Colon (tissue), 2 donors: ENCODE measurements at regions not wholly inside any gene's neighbourhood (a gene's known extent, or its start where the extent isn't known, plus 50 kb on each side); places are given as distances from the start of the nearest gene placed in this dataset.

Experiments used
- FAIRE-seq: peaks from 2 replicates; lab custom pipeline; 2012; peaks lifted over from hg19 to GRCh38; lab: Jason Lieb, UNC
- donor health status: control.
- donor health status: control.

DNA sequence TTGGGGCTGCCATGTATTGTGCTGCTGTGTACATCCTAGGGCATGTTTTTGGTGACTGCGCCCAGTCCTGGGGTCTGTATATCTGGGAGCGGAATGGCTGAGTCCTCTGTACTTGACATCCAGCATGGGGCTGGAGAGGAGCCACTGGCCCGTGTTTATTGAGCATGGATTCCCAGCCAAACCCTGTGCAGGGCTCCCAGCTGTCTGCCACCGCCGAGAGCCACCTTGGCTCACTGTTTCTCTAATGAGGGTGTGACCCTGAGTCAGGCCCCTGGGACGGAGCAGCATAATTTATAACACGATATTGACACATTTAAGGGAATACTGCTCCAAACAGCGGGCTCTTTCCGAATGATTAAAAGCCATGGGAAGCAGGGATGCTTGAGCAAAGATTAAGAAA is 211.5 kb upstream of the PWP1 start:
- no peak for FAIRE-seq

GRCh38 chr12:107474639-107475539 is 210.7 kb upstream of the PWP1 start:
- no peak for FAIRE-seq

DNA sequence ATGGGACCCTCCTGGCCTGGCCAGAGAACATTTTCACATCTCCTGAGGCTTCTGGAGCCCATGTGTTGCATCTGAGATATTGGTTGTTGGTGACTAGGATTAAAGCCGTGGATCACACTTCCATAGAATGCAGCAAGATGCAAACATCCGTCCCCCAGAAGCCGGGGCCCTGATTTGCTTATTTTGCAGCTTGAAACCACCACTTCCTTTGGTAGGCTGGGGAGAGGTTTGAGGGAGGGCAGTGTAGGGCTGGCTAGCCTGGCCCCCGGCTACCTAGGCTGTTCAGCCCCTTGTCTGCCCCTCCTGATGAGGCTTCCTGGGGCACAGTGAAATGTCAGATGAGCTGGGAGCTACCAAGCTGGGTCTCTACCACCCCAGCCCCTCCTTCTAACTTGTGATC is 209.7 kb upstream of the PWP1 start:
- FAIRE-seq = no peak

GRCh38 chr12:107477018-107477417 is 208.6 kb upstream of the PWP1 start:
- FAIRE-seq = no peak

- FAIRE-seq = no peak
Measured at GRCh38 chr12:107477947-107478610, 207.5 kb upstream of the PWP1 start.

DNA sequence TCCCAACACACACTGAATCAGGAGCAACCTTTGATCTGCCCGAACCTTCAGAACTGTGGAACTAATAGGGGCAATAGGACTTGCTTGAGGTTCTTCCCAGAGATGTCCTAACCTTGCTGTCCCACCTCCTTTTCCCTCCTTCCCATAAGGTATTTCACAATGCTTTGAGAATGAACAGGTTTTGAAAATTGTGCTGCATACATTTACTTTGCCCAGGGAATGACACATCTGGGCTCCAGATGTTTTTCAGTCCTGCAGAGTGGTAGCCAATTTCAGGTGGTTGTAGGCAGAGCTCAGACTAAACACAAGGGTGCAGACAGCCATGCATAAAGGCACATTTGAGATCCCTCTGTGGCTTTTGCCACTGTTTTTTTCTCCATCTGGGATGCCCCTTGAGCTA is 206.7 kb upstream of the PWP1 start:
- no peak for FAIRE-seq

DNA sequence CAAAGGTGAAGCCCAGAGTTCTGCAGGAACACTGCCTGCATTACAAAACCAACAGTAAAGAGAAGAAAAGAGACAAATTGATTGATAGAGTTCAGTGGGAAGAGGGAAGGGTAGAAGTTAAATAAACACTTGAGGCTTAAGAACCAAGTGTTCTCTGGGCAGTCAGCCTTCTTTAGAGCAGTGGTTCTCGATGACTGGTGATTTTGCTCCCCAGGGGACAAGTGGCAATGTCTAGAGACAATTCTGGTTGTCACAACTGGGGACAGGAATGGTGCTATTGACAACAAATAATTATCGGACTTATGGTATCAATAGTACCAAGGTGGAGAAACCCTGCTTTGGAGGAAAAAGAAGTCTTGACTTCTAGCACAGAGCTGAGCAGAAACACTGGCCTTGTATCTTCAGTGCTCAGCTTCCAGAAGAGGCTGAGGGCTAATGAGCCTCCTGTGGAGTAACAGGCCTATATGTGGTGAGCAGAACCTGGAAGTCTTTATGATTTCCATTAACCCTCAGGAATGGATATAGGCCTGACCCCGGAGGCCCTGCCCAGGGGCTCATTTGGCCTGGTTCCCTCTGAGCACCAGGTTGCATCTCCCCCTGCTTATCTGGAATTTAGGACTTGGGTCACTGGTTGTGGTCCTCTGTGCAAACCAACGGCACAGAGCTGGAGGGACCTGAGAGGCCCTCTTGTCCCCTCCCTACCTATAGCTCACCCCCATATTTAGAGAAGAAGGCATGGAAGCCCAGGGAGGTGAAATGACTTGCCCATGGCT is 204.6 kb upstream of the PWP1 start:
- FAIRE-seq = no peak

DNA sequence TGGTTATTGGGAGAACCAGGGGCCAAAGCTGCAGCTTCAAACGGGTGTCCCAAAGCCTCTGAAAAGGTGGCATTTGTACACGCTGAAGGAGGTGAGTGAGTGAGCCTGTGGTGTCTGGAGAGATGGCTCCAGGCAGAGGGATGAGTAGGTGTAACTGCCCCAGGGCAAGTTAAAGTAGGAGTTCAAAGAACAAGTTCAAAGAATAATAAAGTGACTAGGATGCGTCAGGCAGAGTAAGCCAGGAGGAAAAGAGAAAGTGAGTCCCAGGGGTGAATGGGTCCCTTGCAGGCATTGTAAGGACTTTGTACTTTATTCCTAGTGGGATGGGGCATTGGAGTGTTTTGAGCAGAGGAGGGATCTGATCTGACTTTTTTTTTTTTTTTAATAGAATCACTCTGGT is 201.4 kb upstream of the PWP1 start:
- FAIRE-seq = no peak

DNA sequence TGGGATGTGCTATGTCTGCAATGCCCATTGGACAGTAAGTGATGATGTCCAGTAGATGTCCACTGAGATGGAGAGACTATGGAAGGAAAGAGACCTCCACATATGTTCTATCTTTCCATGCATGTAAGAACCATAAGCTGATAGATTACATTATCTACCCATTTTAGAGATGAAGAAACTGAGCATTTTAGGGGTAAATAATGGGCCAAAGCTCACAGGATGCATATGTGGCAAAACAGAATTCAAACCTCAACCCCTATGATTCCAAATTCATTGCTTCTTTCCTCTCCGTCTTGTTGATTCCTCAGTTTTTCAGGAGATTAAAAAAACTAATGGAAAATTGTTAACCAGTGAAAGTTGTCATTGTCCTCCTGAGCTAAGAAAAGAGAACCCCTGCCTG is 200.7 kb upstream of the PWP1 start:
- FAIRE-seq = no peak

DNA sequence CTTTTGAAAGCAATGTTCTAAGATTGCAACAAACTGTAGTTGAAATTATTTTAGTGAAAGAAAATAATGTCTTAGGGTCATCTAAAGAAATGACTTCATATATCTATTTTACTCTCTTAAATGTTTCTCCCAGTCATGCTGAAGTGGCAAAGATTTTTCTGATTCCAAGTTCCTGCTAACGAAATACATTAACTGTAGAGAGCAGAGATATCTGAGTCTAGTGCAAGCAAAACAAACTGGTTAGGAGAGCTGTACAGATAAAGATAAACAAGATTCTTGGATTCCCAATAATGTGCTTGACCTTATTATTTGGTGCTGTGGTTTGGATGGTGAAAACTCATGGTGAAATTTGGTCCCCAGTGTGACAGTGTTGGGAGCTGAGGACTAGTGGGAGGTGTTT is 199.9 kb upstream of the PWP1 start:
- FAIRE-seq = peak; percentile 36

- no peak for FAIRE-seq
Measured at GRCh38 chr12:107486140-107486892, 199.3 kb upstream of the PWP1 start.

DNA sequence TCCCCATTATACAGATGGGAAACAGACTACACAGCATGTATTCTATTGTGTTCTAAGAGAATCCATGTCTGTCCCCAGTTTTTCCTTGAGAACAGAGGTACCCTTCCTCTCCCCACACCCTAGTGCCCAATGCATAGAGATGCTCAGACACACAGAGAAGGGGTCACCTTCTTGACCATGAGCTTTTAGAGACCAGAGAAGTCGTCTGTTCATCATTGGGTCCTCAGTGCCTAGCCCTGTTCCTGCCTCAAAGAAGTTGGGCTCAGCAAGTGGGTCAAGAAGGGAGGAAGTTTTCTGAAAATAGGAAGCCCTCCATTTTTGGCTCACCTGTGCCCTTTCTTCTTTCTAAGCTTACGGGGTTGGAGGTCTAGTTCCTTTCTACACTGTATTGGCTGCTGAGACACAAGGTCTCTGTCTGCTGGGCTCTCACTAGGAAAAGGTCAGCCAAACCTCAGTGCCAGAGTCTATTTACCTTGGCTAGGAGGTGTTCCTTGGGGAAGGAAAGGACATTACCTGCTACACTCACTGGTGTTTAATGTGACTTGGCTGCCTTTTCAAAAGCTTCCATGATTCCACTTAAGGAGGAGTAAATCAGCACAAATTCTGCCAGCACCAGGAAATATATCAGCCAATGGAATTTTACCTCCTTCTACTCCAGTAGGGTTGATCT is 198.5 kb upstream of the PWP1 start:
- no peak for FAIRE-seq

GRCh38 chr12:107488666-107489065 is 196.9 kb upstream of the PWP1 start:
- FAIRE-seq = no peak

DNA sequence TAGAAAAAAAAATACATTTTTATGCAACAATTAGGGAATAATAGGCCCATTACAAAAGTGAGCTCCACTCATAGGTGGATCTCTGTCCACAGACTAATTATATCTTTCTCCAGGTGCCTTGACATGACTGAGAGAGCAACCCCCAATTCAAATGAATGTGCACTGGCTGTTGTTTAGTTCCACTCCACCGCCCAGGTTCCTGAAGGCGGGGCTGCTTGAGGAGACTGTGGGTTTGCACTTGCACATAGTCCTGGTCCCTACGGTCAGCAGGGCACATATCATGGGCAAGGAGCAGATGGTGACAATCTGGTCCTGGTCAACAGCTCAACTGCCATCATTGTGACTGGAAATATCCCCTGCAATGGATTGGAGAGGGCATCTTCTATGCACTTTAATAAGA is 195.6 kb upstream of the PWP1 start:
- no peak for FAIRE-seq

DNA sequence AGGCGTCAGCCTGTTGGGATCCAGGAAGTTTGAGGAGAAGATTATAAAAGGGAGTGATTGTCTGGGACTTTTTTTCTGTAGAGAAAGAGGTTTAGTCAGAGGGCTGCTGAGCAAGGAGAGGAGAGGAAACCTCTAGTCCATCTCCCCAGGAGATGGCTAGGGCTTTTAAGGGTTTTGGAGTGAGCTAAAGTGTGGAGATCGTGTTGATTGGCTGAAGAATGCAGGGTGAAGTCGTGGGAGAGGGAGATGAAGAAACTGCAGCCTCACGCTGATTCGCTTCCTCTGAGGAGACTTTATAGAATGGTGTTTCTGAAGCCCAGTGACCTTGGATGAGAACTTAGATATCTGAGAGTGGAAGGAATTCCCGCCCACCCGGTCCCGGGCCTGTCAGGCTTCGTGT is 193.7 kb upstream of the PWP1 start:
- FAIRE-seq = no peak

DNA sequence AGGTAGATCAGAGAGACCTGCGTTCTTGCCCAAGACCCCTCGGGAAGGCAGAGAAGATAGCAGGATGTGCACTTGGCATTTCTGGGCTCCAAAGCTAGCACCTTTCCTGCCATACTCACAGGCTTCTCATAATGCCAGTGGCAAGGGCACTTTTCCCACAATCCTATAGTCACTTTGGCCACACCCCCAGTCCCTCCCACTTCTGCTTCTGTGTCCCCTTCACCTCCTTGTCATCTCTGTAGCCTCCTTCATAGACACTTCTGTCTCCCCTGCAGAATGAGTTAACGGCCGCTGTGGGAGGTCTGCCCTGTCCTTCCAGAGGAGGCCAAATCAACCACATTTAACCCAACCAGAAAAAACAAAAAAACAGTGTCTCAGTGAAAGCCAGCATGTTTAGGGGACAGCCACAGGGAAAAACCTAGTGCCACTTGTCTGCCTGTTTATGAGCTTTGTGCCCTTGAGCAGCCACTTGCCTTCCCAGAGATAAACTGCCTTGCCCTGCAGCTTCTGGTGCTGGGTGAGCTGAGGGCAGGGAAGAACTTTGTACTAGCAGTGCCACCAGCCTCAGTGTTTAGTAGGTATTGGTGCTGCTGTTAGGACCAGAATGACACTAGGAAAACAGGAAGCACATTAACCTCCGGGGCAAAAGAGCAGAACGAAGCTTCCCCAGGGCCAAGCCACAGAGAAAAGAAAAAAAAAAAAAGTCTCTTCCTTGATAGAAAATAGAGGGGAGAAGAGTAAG is 193.0 kb upstream of the PWP1 start:
- FAIRE-seq = no peak

GRCh38 chr12:107493135-107493494 is 192.5 kb upstream of the PWP1 start:
- FAIRE-seq = no peak

- FAIRE-seq = no peak
Measured at GRCh38 chr12:107493666-107494065, 191.9 kb upstream of the PWP1 start.

DNA sequence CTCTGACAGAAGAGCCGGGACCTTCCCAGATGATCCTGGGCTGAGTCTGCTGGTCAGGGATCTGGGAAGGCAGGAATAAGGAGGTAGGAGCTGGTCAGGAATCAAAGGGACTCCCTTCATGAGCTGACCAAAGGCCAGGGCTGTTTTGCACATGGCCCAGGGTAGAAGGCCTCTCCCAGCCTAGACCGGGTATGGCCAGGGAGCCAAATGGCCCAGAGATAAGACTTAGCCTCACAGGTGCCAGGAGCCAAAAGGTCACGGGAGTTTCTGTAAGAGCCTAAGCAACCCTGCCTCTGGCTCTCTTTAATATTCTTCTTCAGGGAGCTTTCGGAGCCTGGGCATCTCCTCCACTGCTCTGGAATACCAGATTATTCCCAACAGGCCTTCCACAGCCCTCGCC is 191.3 kb upstream of the PWP1 start:
- FAIRE-seq = no peak

GRCh38 chr12:107495604-107496003 is 190.0 kb upstream of the PWP1 start:
- no peak for FAIRE-seq

DNA sequence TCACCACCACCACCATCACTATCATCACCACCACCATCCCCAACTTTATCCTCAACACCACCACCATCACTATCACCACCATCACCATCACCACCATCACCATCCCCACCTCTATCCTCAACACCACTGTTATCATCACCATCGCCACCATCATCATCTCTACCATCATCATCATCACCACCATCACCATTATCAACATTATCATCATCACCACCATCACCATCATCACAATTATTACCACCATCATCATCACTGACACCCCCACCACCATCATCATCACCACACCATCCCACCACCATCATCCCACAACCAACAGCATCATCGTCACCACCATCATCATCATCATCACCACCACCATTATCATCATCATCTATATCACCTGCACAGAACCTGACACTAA is 188.4 kb upstream of the PWP1 start:
- FAIRE-seq = no peak
